NCI-H226 (cell line): ENCODE measurements at regions not wholly inside any gene's neighbourhood (a gene's known extent, or its start where the extent isn't known, plus 50 kb on each side); places are given as distances from the start of the nearest gene placed in this dataset.
"Not testable (repeated sequence)": the region's sequence is repeated elsewhere in the genome, so short reads cannot be mapped to it uniquely, and the experiment has no call there.

Source experiments
- DNase-seq: peaks from one replicate; pipeline ENCODE4 v3.0.0-alpha.2; 2015

- no peak for DNase-seq
Observed at GRCh38 chr3:125645616-125646015, 50.3 kb upstream of the OSBPL11 start.

- DNase-seq = no peak
Observed at GRCh38 chr3:125646581-125646980, 51.3 kb upstream of the OSBPL11 start.

- no peak for DNase-seq
Observed at GRCh38 chr3:125647318-125648014, 52.2 kb upstream of the OSBPL11 start.

- peak; percentile 56 for DNase-seq
Observed at GRCh38 chr3:125651244-125651643, 55.9 kb upstream of the OSBPL11 start.

GRCh38 chr3:125652349-125652748 is 57.1 kb upstream of the OSBPL11 start:
- no peak for DNase-seq

- DNase-seq = no peak
Observed at GRCh38 chr3:125654526-125654925, 59.2 kb upstream of the OSBPL11 start.

GRCh38 chr3:125662675-125663074 is 67.4 kb upstream of the OSBPL11 start:
- no peak for DNase-seq

- DNase-seq = no peak
Observed at GRCh38 chr3:125670352-125670751, 75.1 kb upstream of the OSBPL11 start.

GRCh38 chr3:125670945-125671344 is 75.6 kb upstream of the OSBPL11 start:
- no peak for DNase-seq

GRCh38 chr3:125671461-125672243 is 76.4 kb upstream of the OSBPL11 start:
- DNase-seq = no peak

- DNase-seq = no peak
Observed at GRCh38 chr3:125675791-125676190, 80.5 kb upstream of the OSBPL11 start.

- no peak for DNase-seq
Observed at GRCh38 chr3:125679258-125679657, 84.0 kb upstream of the OSBPL11 start.

- no peak for DNase-seq
Observed at GRCh38 chr3:125681146-125681545, 85.8 kb upstream of the OSBPL11 start.

GRCh38 chr3:125681906-125682305 is 86.6 kb upstream of the OSBPL11 start:
- not testable (repeated sequence) for DNase-seq

- DNase-seq = peak; percentile 53
Observed at GRCh38 chr3:125682610-125683009, 87.3 kb upstream of the OSBPL11 start.

GRCh38 chr3:125683067-125683829 is 88.0 kb upstream of the OSBPL11 start:
- no peak for DNase-seq

- DNase-seq = no peak
Observed at GRCh38 chr3:125684199-125684598, 88.9 kb upstream of the OSBPL11 start.

GRCh38 chr3:125685741-125686140 is 90.4 kb upstream of the OSBPL11 start:
- DNase-seq = not testable (repeated sequence)

- no peak for DNase-seq
Observed at GRCh38 chr3:125692361-125692760, 97.1 kb upstream of the OSBPL11 start.

GRCh38 chr3:125693887-125694286 is 98.6 kb upstream of the OSBPL11 start:
- no peak for DNase-seq

GRCh38 chr3:125694761-125695294 is 99.5 kb upstream of the OSBPL11 start:
- no peak for DNase-seq

- DNase-seq = no peak
Observed at GRCh38 chr3:125695688-125696087, 100.4 kb upstream of the OSBPL11 start.

GRCh38 chr3:125697126-125697525 is 101.8 kb upstream of the OSBPL11 start:
- DNase-seq = not testable (repeated sequence)
